Stimulated activated CD8-positive, alpha-beta memory T cell treated with anti-CD3 and anti-CD28 coated beads, Interleukin-15, amount 100 ng/mL, for 4 hours (primary cell): ENCODE measurements at regions not wholly inside any gene's neighbourhood (a gene's known extent, or its start where the extent isn't known, plus 50 kb on each side); places are given as distances from the start of the nearest gene placed in this dataset.
"Not testable (repeated sequence)": the region's sequence is repeated elsewhere in the genome, so short reads cannot be mapped to it uniquely, and the experiment has no call there.

ENCODE experiments used
- DNase-seq, 2 donors: peaks; one replicate each; pipeline ENCODE4 v3.0.0-alpha.2; 2020; ENCODE audit warnings: low read depth in 2 of 2

GRCh38 chr7:10773430-10773829 is 200.2 kb upstream of the PHF14 start:
- no peak for DNase-seq

- no peak for DNase-seq
Measured at GRCh38 chr7:10779465-10780399, 193.9 kb upstream of the PHF14 start.

- DNase-seq, result no peak
Measured at GRCh38 chr7:10780400-10780747, 193.3 kb upstream of the PHF14 start.

- not testable (repeated sequence) for DNase-seq
Measured at GRCh38 chr7:10786976-10787375, 186.7 kb upstream of the PHF14 start.

- DNase-seq, result no peak
Measured at GRCh38 chr7:10789170-10789569, 184.5 kb upstream of the PHF14 start.

- no peak for DNase-seq
Measured at GRCh38 chr7:10790910-10791309, 182.8 kb upstream of the PHF14 start.

GRCh38 chr7:10793995-10794775 is 179.5 kb upstream of the PHF14 start:
- no peak for DNase-seq

GRCh38 chr7:10797157-10797556 is 176.5 kb upstream of the PHF14 start:
- DNase-seq, result no peak

- DNase-seq, result no peak
Measured at GRCh38 chr7:10798044-10798443, 175.6 kb upstream of the PHF14 start.

GRCh38 chr7:10799475-10799874 is 174.2 kb upstream of the PHF14 start:
- no peak for DNase-seq

- DNase-seq, result no peak
Measured at GRCh38 chr7:10802011-10802410, 171.7 kb upstream of the PHF14 start.

- no peak for DNase-seq
Measured at GRCh38 chr7:10802526-10802925, 171.1 kb upstream of the PHF14 start.

GRCh38 chr7:10803720-10804119 is 170.0 kb upstream of the PHF14 start:
- DNase-seq, result no peak

GRCh38 chr7:10804770-10805169 is 168.9 kb upstream of the PHF14 start:
- no peak for DNase-seq

- no peak for DNase-seq
Measured at GRCh38 chr7:10815546-10815945, 158.1 kb upstream of the PHF14 start.

GRCh38 chr7:10821156-10821555 is 152.5 kb upstream of the PHF14 start:
- no peak for DNase-seq

GRCh38 chr7:10824154-10824553 is 149.5 kb upstream of the PHF14 start:
- no peak for DNase-seq

- DNase-seq, result no peak
Measured at GRCh38 chr7:10838228-10838627, 135.4 kb upstream of the PHF14 start.

- no peak for DNase-seq
Measured at GRCh38 chr7:10845225-10845624, 128.4 kb upstream of the PHF14 start.

GRCh38 chr7:10855583-10855982 is 118.1 kb upstream of the PHF14 start:
- DNase-seq, result no peak

- DNase-seq, result no peak
Measured at GRCh38 chr7:10860516-10860915, 113.2 kb upstream of the PHF14 start.

- no peak for DNase-seq
Measured at GRCh38 chr7:10863476-10863875, 110.2 kb upstream of the PHF14 start.

- DNase-seq, result no peak
Measured at GRCh38 chr7:10874666-10875065, 99.0 kb upstream of the PHF14 start.
